Peyer's patch (tissue), 4 donors: ENCODE measurements at regions not wholly inside any gene's neighbourhood (a gene's known extent, or its start where the extent isn't known, plus 50 kb on each side); places are given as distances from the start of the nearest gene placed in this dataset.

Source experiments
- POLR2A ChIP-seq, 2 donors: fragments of 450-650 bp; IDR thresholded peaks; one replicate each; pipeline ENCODE4 v1.5.1; 2017; ENCODE audit warnings: antibody characterized with exemption in 2 of 2, mild to moderate bottlenecking in 2 of 2, moderate library complexity in 2 of 2
- TF ChIP-seq, protein P1 (sequence below), 6 experiments: fragments of 450-650 bp in 4 of 6; fragments of 200-600 bp in 2 of 6; sonication (generic) in 1 of 6; IDR thresholded peaks; one replicate each; pipeline ENCODE4 v1.5.1; 2017 to 2019; ENCODE audit warnings: antibody characterized with exemption in 6 of 6, mild to moderate bottlenecking in 3 of 6, moderate library complexity in 1 of 6

DNA sequence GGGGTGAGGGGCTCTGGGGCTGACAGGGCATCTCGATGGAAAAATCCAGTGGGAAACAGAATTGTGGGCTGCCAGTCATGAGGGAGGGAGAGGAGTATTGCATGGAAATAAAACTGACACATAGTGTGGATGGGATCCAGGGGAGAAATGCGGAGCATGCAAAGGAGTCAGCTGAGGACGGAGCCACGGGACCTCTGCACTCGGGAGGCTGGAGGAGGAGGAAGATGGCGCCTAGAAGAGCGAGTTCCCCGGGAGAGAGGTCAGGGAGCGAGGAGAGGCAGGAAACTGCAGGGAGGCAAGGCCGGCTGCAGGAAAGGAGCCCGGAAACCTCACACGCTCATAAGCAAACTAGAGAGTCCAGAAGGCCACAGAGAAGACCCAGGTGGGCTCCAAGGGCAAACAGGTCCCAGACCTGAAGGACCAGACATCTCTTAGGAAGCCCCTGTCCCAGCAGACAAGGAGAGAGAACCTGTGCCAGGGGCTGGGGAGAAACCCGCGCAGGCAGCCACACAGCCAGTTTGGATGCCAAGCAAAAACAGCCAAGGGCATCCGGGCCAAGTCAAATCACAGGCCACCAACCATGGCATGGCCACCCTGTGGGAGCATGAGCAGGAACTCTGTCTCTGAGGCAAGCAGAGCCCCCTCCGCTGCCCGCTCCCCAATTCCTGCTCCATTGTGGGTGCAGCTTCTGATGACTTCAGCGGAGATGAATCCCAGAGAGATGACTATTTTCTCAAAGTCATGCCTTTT lies 218.8 kb upstream of the ID2 start:
- TF ChIP-seq, protein P1, sequence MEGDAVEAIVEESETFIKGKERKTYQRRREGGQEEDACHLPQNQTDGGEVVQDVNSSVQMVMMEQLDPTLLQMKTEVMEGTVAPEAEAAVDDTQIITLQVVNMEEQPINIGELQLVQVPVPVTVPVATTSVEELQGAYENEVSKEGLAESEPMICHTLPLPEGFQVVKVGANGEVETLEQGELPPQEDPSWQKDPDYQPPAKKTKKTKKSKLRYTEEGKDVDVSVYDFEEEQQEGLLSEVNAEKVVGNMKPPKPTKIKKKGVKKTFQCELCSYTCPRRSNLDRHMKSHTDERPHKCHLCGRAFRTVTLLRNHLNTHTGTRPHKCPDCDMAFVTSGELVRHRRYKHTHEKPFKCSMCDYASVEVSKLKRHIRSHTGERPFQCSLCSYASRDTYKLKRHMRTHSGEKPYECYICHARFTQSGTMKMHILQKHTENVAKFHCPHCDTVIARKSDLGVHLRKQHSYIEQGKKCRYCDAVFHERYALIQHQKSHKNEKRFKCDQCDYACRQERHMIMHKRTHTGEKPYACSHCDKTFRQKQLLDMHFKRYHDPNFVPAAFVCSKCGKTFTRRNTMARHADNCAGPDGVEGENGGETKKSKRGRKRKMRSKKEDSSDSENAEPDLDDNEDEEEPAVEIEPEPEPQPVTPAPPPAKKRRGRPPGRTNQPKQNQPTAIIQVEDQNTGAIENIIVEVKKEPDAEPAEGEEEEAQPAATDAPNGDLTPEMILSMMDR (IDR thresholded peaks at IDR 0.05) = no peak
- TF ChIP-seq POLR2A (IDR thresholded peaks at IDR 0.05) = no peak
